Breast epithelium (tissue), 3 donors: ENCODE measurements at regions not wholly inside any gene's neighbourhood (a gene's known extent, or its start where the extent isn't known, plus 50 kb on each side); places are given as distances from the start of the nearest gene placed in this dataset.

Experiments used
- POLR2A ChIP-seq: fragments of 450-650 bp; IDR thresholded peaks from one replicate; pipeline ENCODE4 v1.6.1; 2016; ENCODE audit warnings: antibody characterized with exemption, mild to moderate bottlenecking, moderate library complexity
- POLR2AphosphoS5 ChIP-seq, 3 donors: sonication (generic); formaldehyde crosslinking; IDR thresholded peaks; one replicate each; pipeline ENCODE4 v1.6.1; 2017; ENCODE audit warnings: antibody characterized with exemption in 3 of 3
- TF ChIP-seq, protein P1 (sequence below), 3 donors: fragments of 450-650 bp; IDR thresholded peaks; one replicate each; pipeline ENCODE4 v1.5.1; 2016 to 2017; ENCODE audit warnings: antibody characterized with exemption in 3 of 3, mild to moderate bottlenecking in 3 of 3, moderate library complexity in 3 of 3

DNA sequence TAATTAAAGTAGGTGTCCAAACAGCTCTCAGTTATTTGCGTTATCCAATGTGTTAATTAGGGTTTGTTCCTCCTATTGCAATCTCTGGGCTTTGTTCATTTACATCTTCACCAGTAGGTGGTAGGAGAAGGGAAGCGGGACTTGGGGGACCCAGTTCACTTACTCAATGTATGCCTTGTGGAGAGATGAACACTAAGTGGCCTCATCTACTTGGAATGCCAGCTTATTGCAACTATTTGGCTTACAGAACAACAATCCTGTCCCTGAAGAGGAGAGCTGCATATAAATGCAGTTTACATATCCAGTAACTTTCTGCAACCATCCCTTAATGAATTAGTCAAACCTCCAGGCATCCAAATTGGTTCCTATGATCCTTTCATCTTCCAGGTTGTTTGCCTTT is 417.1 kb upstream of the CCDC196 start:
- no peak for TF ChIP-seq POLR2A
- TF ChIP-seq, protein P1, sequence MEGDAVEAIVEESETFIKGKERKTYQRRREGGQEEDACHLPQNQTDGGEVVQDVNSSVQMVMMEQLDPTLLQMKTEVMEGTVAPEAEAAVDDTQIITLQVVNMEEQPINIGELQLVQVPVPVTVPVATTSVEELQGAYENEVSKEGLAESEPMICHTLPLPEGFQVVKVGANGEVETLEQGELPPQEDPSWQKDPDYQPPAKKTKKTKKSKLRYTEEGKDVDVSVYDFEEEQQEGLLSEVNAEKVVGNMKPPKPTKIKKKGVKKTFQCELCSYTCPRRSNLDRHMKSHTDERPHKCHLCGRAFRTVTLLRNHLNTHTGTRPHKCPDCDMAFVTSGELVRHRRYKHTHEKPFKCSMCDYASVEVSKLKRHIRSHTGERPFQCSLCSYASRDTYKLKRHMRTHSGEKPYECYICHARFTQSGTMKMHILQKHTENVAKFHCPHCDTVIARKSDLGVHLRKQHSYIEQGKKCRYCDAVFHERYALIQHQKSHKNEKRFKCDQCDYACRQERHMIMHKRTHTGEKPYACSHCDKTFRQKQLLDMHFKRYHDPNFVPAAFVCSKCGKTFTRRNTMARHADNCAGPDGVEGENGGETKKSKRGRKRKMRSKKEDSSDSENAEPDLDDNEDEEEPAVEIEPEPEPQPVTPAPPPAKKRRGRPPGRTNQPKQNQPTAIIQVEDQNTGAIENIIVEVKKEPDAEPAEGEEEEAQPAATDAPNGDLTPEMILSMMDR (IDR thresholded peaks at IDR 0.05), result no peak
- no peak for TF ChIP-seq POLR2AphosphoS5 (IDR thresholded peaks at IDR 0.05)
